HEK293 (cell line): ENCODE measurements at regions not wholly inside any gene's neighbourhood (a gene's known extent, or its start where the extent isn't known, plus 50 kb on each side); places are given as distances from the start of the nearest gene placed in this dataset.

Experiments
- CTCF ChIA-PET: fragments of 350-600 bp; formaldehyde crosslinking; extraction: SDS; loops from one replicate; lab custom pipeline; 2021; ENCODE audit warnings: antibody characterized with exemption; lab: Yijun Ruan, JAX
- POLR2A ChIA-PET: fragments of 300-600 bp; formaldehyde crosslinking; extraction: SDS; loops from one replicate; lab custom pipeline; 2020; ENCODE audit warnings: antibody characterized with exemption, inconsistent platforms; lab: Yijun Ruan, JAX
- H3K27ac ChIP-seq: fragments of 200-500 bp; sonication (Bioruptor generic); 2 replicates; pipeline ENCODE4 v1.5.1; 2014; ENCODE audit warnings: low read depth, low read length, control low read depth, inconsistent platforms; ENCODE audit errors: extremely low read depth
- H3K36me3 ChIP-seq, 2 experiments: fragments of 200-500 bp in 1 of 2; sonication (Bioruptor generic) in 1 of 2; 1 replicate in 1 of 2; 2 replicates in 1 of 2; pipeline ENCODE4 v1.5.1; 2014 to 2017; ENCODE audit warnings: inconsistent platforms in 2 of 2, low read length in 2 of 2; ENCODE audit not compliant: control insufficient read depth in 2 of 2, insufficient read depth in 1 of 2
- H3K4me1 ChIP-seq: fragments of 200-500 bp; sonication (Bioruptor generic); 2 replicates; pipeline ENCODE4 v1.5.1; 2014; ENCODE audit warnings: mild to moderate bottlenecking, low read length, inconsistent platforms; ENCODE audit not compliant: control insufficient read depth, insufficient read depth
- H3K4me3 ChIP-seq: 2 replicates; pipeline ENCODE4 v1.5.1; 2011; ENCODE audit warnings: low read depth, mild to moderate bottlenecking, control low read depth, low read length, moderate library complexity
- H3K9me3 ChIP-seq: fragments of 200-500 bp; sonication (Bioruptor generic); 2 replicates; pipeline ENCODE4 v1.5.1; 2014; ENCODE audit warnings: low read depth, low read length, inconsistent platforms; ENCODE audit not compliant: control insufficient read depth, insufficient read depth
- CTCF ChIP-seq: fragments of 450-650 bp; formaldehyde crosslinking; IDR thresholded peaks from 2 replicates; pipeline ENCODE4 v1.5.1; 2016; ENCODE audit warnings: missing biosample characterization, missing genetic modification characterization
- HIC1 ChIP-seq: fragments of 450-650 bp; formaldehyde crosslinking; IDR thresholded peaks from 2 replicates; pipeline ENCODE4 v1.5.1; 2016; ENCODE audit warnings: missing biosample characterization, missing genetic modification characterization
- REPIN1 ChIP-seq: fragments of 450-650 bp; formaldehyde crosslinking; IDR thresholded peaks from 2 replicates; pipeline ENCODE4 v1.5.1; 2017; ENCODE audit warnings: missing biosample characterization, missing genetic modification characterization, low read depth
- TCF7L2 ChIP-seq: IDR thresholded peaks from 2 replicates; pipeline ENCODE4 v1.6.1; 2011; ENCODE audit warnings: low read depth, mild to moderate bottlenecking, inconsistent platforms, low read length, moderate library complexity, borderline replicate concordance
- TRIM28 ChIP-seq: IDR thresholded peaks from 2 replicates; pipeline ENCODE4 v1.6.1; 2011; ENCODE audit warnings: low read length, control low read depth, borderline replicate concordance
- ZNF140 ChIP-seq: fragments of 450-650 bp; formaldehyde crosslinking; IDR thresholded peaks from 2 replicates; pipeline ENCODE4 v1.5.1; 2016; ENCODE audit warnings: missing biosample characterization, missing genetic modification characterization
- ZNF146 ChIP-seq: fragments of 450-650 bp; formaldehyde crosslinking; IDR thresholded peaks from 2 replicates; pipeline ENCODE4 v1.5.1; 2016; ENCODE audit warnings: missing biosample characterization, missing genetic modification characterization
- ZNF514 ChIP-seq: fragments of 450-650 bp; formaldehyde crosslinking; IDR thresholded peaks from 2 replicates; pipeline ENCODE4 v1.5.1; 2016; ENCODE audit warnings: missing biosample characterization, missing genetic modification characterization
- ZNF610 ChIP-seq: fragments of 450-650 bp; formaldehyde crosslinking; IDR thresholded peaks from 2 replicates; pipeline ENCODE4 v1.5.1; 2016; ENCODE audit warnings: missing biosample characterization, missing genetic modification characterization, borderline replicate concordance
- ZNF664 ChIP-seq: fragments of 450-650 bp; formaldehyde crosslinking; IDR thresholded peaks from 2 replicates; pipeline ENCODE4 v1.5.1; 2016; ENCODE audit warnings: missing biosample characterization, missing genetic modification characterization
- ZNF704 ChIP-seq: fragments of 450-650 bp; formaldehyde crosslinking; IDR thresholded peaks from 2 replicates; pipeline ENCODE4 v1.5.1; 2016; ENCODE audit warnings: missing biosample characterization, missing genetic modification characterization
- TF ChIP-seq, protein P1 (sequence below): fragments of 450-650 bp; formaldehyde crosslinking; IDR thresholded peaks from 2 replicates; pipeline ENCODE4 v1.5.1; 2017; ENCODE audit warnings: missing biosample characterization, mild to moderate bottlenecking, missing genetic modification characterization, moderate library complexity
- TF ChIP-seq, protein P2 (sequence below): fragments of 450-650 bp; IDR thresholded peaks from 2 replicates; pipeline ENCODE4 v1.5.1; 2018; ENCODE audit warnings: missing biosample characterization, mild to moderate bottlenecking, missing genetic modification characterization
- TF ChIP-seq, protein P3 (sequence below): fragments of 450-650 bp; formaldehyde crosslinking; conservative IDR thresholded peaks from 2 replicates; pipeline ENCODE4 v1.5.1; 2016; ENCODE audit warnings: low read depth, missing biosample characterization, missing genetic modification characterization

DNA sequence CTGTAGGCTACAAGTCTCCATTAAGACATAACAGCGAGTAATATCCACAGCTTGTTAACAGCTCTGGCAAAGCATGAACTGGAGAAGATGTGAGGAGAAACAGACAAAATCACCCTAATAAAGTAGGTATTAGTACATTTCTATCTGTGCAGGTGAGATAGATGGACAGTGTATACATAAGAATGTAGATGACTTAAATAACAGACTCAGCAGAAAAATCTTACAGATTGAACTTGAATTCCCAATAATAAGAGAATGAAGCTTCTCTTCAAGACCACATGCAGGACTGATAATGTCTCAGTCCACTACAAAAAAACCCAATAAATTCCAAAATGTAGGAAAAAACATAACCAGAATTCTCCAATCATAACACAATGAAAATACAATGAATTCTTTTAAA, 153.0 kb downstream of the IRX2 start (continued):
- no peak for TF ChIP-seq ZNF704 (tag by site-specific recombination)

- Histone ChIP-seq H3K4me1 (no peaks in the 10 kb centered on the region), H3K4me3 (no peak overlapping the region), H3K9me3 (no peaks in the 10 kb centered on the region), H3K36me3 (no peaks in the 10 kb centered on the region), H3K27ac (no peak overlapping the region)
- CTCF ChIA-PET, result no interaction called here
- TF ChIP-seq ZNF146 (tag by site-specific recombination) (no peak), TCF7L2 (no peak), HIC1 (tag by site-specific recombination) (no peak), ZNF514 (tag by site-specific recombination) (no peak), TRIM28 (no peak), CTCF (no peak), REPIN1 (tag by site-specific recombination) (no peak), ZNF140 (tag by site-specific recombination) (no peak), ZNF664 (tag by site-specific recombination) (no peak), ZNF610 (tag by site-specific recombination) (no peak)
- TF ChIP-seq, protein P1, sequence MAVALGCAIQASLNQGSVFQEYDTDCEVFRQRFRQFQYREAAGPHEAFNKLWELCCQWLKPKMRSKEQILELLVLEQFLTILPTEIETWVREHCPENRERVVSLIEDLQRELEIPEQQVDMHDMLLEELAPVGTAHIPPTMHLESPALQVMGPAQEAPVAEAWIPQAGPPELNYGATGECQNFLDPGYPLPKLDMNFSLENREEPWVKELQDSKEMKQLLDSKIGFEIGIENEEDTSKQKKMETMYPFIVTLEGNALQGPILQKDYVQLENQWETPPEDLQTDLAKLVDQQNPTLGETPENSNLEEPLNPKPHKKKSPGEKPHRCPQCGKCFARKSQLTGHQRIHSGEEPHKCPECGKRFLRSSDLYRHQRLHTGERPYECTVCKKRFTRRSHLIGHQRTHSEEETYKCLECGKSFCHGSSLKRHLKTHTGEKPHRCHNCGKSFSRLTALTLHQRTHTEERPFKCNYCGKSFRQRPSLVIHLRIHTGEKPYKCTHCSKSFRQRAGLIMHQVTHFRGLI (tag by site-specific recombination), result no peak
- TF ChIP-seq, protein P2, sequence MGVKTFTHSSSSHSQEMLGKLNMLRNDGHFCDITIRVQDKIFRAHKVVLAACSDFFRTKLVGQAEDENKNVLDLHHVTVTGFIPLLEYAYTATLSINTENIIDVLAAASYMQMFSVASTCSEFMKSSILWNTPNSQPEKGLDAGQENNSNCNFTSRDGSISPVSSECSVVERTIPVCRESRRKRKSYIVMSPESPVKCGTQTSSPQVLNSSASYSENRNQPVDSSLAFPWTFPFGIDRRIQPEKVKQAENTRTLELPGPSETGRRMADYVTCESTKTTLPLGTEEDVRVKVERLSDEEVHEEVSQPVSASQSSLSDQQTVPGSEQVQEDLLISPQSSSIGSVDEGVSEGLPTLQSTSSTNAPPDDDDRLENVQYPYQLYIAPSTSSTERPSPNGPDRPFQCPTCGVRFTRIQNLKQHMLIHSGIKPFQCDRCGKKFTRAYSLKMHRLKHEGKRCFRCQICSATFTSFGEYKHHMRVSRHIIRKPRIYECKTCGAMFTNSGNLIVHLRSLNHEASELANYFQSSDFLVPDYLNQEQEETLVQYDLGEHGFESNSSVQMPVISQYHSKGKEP (tag by site-specific recombination), result no peak
- TF ChIP-seq, protein P3, sequence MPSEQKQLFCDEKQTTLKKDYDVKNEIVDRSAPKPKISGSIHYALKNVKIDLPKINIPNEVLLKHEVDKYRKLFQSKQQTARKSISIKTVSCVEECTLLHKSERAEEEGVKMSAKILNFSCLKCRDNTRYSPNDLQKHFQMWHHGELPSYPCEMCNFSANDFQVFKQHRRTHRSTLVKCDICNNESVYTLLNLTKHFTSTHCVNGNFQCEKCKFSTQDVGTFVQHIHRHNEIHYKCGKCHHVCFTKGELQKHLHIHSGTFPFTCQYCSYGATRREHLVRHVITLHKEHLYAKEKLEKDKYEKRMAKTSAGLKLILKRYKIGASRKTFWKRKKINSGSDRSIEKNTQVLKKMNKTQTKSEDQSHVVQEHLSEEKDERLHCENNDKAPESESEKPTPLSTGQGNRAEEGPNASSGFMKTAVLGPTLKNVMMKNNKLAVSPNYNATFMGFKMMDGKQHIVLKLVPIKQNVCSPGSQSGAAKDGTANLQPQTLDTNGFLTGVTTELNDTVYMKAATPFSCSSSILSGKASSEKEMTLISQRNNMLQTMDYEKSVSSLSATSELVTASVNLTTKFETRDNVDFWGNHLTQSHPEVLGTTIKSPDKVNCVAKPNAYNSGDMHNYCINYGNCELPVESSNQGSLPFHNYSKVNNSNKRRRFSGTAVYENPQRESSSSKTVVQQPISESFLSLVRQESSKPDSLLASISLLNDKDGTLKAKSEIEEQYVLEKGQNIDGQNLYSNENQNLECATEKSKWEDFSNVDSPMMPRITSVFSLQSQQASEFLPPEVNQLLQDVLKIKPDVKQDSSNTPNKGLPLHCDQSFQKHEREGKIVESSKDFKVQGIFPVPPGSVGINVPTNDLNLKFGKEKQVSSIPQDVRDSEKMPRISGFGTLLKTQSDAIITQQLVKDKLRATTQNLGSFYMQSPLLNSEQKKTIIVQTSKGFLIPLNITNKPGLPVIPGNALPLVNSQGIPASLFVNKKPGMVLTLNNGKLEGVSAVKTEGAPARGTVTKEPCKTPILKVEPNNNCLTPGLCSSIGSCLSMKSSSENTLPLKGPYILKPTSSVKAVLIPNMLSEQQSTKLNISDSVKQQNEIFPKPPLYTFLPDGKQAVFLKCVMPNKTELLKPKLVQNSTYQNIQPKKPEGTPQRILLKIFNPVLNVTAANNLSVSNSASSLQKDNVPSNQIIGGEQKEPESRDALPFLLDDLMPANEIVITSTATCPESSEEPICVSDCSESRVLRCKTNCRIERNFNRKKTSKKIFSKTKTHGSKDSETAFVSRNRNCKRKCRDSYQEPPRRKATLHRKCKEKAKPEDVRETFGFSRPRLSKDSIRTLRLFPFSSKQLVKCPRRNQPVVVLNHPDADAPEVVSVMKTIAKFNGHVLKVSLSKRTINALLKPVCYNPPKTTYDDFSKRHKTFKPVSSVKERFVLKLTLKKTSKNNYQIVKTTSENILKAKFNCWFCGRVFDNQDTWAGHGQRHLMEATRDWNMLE (tag by site-specific recombination), result no peak
- POLR2A ChIA-PET, result no interaction called here
Observed at GRCh38 chr5:2594701-2595100, 156.8 kb downstream of the IRX2 start.
